HG03439 (cell line): ENCODE measurements at regions not wholly inside any gene's neighbourhood (a gene's known extent, or its start where the extent isn't known, plus 50 kb on each side); places are given as distances from the start of the nearest gene placed in this dataset.
"Not testable (repeated sequence)": the region's sequence is repeated elsewhere in the genome, so short reads cannot be mapped to it uniquely, and the experiment has no call there.

Source experiments
- ATAC-seq: cut with Tn5 transposase; IDR thresholded peaks from one replicate; pipeline ENCODE4 v1.9.1; 2021; ENCODE audit warnings: mild to moderate bottlenecking, moderate library complexity; ENCODE audit not compliant: unreplicated experiment

- not testable (repeated sequence) for ATAC-seq
Observed at GRCh38 chr21:5103880-5104561, 5417.4 kb upstream of the TPTE start.

GRCh38 chr21:5104562-5104928 lies 5416.8 kb upstream of the TPTE start:
- ATAC-seq = not testable (repeated sequence)

- ATAC-seq = peak; percentile 47
Observed at GRCh38 chr21:5105939-5106708, 5415.3 kb upstream of the TPTE start.

- ATAC-seq = not testable (repeated sequence)
Observed at GRCh38 chr21:5106767-5107464, 5414.5 kb upstream of the TPTE start.

GRCh38 chr21:5107637-5108036 lies 5413.7 kb upstream of the TPTE start:
- ATAC-seq = not testable (repeated sequence)

GRCh38 chr21:5108048-5108775 lies 5413.2 kb upstream of the TPTE start:
- not testable (repeated sequence) for ATAC-seq

- ATAC-seq = not testable (repeated sequence)
Observed at GRCh38 chr21:5111197-5111596, 5410.2 kb upstream of the TPTE start.

- ATAC-seq = not testable (repeated sequence)
Observed at GRCh38 chr21:5113092-5113491, 5408.3 kb upstream of the TPTE start.

GRCh38 chr21:5114468-5114867 lies 5406.9 kb upstream of the TPTE start:
- not testable (repeated sequence) for ATAC-seq

- ATAC-seq = not testable (repeated sequence)
Observed at GRCh38 chr21:5114893-5115645, 5406.3 kb upstream of the TPTE start.

GRCh38 chr21:5115646-5116343 lies 5405.6 kb upstream of the TPTE start:
- not testable (repeated sequence) for ATAC-seq

- ATAC-seq = not testable (repeated sequence)
Observed at GRCh38 chr21:5116344-5117123, 5404.8 kb upstream of the TPTE start.

- ATAC-seq = not testable (repeated sequence)
Observed at GRCh38 chr21:5117135-5117534, 5404.2 kb upstream of the TPTE start.

- ATAC-seq = not testable (repeated sequence)
Observed at GRCh38 chr21:5117666-5118295, 5403.6 kb upstream of the TPTE start.

- peak; percentile 41 for ATAC-seq
Observed at GRCh38 chr21:5118296-5118679, 5403.1 kb upstream of the TPTE start.

GRCh38 chr21:5119179-5119578 lies 5402.2 kb upstream of the TPTE start:
- not testable (repeated sequence) for ATAC-seq

- not testable (repeated sequence) for ATAC-seq
Observed at GRCh38 chr21:5121399-5121798, 5400.0 kb upstream of the TPTE start.

- not testable (repeated sequence) for ATAC-seq
Observed at GRCh38 chr21:5121849-5122248, 5399.5 kb upstream of the TPTE start.
